ENCODE measurements at regions not wholly inside any gene's neighbourhood (a gene's known extent, or its start where the extent isn't known, plus 50 kb on each side); places are given as distances from the start of the nearest gene placed in this dataset.

GRCh38 chr4:138677212-138677611, 338.4 kb upstream of the NOCT start:
- TF ChIP-seq, protein P1, sequence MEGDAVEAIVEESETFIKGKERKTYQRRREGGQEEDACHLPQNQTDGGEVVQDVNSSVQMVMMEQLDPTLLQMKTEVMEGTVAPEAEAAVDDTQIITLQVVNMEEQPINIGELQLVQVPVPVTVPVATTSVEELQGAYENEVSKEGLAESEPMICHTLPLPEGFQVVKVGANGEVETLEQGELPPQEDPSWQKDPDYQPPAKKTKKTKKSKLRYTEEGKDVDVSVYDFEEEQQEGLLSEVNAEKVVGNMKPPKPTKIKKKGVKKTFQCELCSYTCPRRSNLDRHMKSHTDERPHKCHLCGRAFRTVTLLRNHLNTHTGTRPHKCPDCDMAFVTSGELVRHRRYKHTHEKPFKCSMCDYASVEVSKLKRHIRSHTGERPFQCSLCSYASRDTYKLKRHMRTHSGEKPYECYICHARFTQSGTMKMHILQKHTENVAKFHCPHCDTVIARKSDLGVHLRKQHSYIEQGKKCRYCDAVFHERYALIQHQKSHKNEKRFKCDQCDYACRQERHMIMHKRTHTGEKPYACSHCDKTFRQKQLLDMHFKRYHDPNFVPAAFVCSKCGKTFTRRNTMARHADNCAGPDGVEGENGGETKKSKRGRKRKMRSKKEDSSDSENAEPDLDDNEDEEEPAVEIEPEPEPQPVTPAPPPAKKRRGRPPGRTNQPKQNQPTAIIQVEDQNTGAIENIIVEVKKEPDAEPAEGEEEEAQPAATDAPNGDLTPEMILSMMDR (conservative IDR thresholded peaks at IDR 0.05; ENCODE audit: low read depth) = no peak
- ChIA-PET POLR2A (ENCODE audit: low non-redundant PET) (no interaction called here), CTCF (no interaction called here)
- no peak overlapping the region for H3K27ac ChIP-seq
- DNase-seq (ENCODE audit: low spot score) = no peak

GRCh38 chr4:138675685-138676084, 339.9 kb upstream of the NOCT start:
- TF ChIP-seq, protein P1 (conservative IDR thresholded peaks at IDR 0.05; ENCODE audit: low read depth) = no peak
- no peak overlapping the region for H3K27ac ChIP-seq
- ChIA-PET CTCF (no interaction called here), POLR2A (ENCODE audit: low non-redundant PET) (no interaction called here)
- DNase-seq (ENCODE audit: low spot score) = no peak

DNA sequence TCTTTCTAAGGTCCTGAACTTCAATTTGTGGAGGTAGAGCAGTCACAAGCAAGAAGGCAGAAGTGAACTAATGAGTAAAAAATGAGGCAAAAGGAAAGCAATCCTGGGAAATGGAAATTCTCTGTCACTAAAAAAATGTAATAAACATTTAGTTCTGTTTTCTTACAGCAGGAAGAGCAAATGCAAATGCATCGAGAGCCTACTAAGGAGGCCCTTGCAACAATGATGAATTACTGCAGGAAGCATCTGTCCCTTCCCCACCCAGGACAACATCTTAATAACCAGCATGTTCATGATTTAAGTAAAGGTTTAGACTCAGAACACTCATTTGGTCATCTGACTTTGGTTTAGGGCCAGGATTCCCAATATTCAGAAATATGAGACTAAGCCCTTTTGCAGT, 341.4 kb upstream of the NOCT start:
- no peak for DNase-seq (ENCODE audit: low spot score)

DNA sequence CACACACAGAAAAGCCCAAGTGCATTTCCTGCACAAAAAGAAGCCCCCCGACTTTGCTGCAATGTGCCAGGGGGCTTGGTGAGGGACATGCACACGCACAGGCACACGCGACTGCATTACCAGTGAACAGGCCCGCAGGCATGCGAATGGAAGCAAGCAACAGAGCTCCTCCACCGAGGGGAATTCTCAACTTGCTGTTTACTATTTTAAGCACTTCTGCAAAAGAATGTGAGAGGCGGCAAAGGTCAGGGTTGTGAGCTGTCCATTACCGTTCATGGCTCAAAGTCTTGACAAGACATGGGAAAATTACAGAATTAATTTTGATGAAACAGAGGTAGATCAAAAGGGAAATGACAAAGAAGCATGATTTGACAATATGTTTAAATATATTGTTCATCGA, 342.5 kb upstream of the NOCT start:
- ChIA-PET CTCF (no interaction called here), POLR2A (ENCODE audit: low non-redundant PET) (no interaction called here)
- TF ChIP-seq, protein P1 (conservative IDR thresholded peaks at IDR 0.05; ENCODE audit: low read depth) = no peak
- no peak overlapping the region for H3K27ac ChIP-seq
- no peak for DNase-seq (ENCODE audit: low spot score)

More for the DNA sequence above, 341.4 kb upstream of the NOCT start:
- no peak overlapping the region for H3K27ac ChIP-seq
- TF ChIP-seq, protein P1 (conservative IDR thresholded peaks at IDR 0.05; ENCODE audit: low read depth) = no peak
- POLR2A ChIA-PET (ENCODE audit: low non-redundant PET) = no interaction called here
- CTCF ChIA-PET = no interaction called here

- POLR2A ChIA-PET (ENCODE audit: low non-redundant PET) = no interaction called here
- CTCF ChIA-PET = interaction anchor here (0.6 kb wide), 1 partner anchor 22 kb away, joined by 3 read pairs; no protein-coding TSS in a partner anchor
- TF ChIP-seq, protein P1 (conservative IDR thresholded peaks at IDR 0.05; ENCODE audit: low read depth) = no peak
- no peak for DNase-seq (ENCODE audit: low spot score)
- no peak overlapping the region for H3K27ac ChIP-seq
These were observed 343.1 kb upstream of the NOCT start for GRCh38 chr4:138672393-138672976.

- TF ChIP-seq, protein P1 (conservative IDR thresholded peaks at IDR 0.05; ENCODE audit: low read depth) = no peak
- no peak overlapping the region for H3K27ac ChIP-seq
- POLR2A ChIA-PET (ENCODE audit: low non-redundant PET) = no interaction called here
- no peak for DNase-seq (ENCODE audit: low spot score)
- CTCF ChIA-PET = interaction anchor here (0.6 kb wide), 1 partner anchor 23 kb away, joined by 3 read pairs; no protein-coding TSS in a partner anchor
These were observed 343.9 kb upstream of the NOCT start for GRCh38 chr4:138671606-138672084.
